GM21390 (cell line): ENCODE measurements at regions not wholly inside any gene's neighbourhood (a gene's known extent, or its start where the extent isn't known, plus 50 kb on each side); places are given as distances from the start of the nearest gene placed in this dataset.

Source experiments
- ATAC-seq: cut with Tn5 transposase; IDR thresholded peaks from one replicate; pipeline ENCODE4 v1.9.1; 2021; ENCODE audit not compliant: unreplicated experiment

DNA sequence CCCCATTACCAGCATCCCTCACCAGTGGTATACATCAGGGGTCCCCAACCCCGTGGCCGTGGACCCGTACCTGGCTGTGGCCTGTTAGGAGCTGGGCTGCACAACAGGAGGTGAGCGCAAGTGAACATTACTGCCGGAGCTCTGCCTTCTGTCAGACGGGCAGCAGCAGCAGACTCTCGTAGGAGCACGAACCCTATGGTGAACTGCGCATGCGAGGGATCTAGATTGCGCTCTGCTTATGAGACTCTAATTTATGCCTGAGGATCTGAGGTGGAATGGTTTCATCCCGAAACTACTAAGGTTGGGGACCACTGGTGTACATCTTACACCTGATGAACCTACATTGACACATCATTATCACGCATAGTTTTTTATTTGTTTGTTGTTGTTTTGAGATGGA lies 52.8 kb upstream of the DHX15 start:
- ATAC-seq = no peak

- ATAC-seq = no peak
Observed at GRCh38 chr4:24638396-24638875, 54.1 kb upstream of the DHX15 start.

DNA sequence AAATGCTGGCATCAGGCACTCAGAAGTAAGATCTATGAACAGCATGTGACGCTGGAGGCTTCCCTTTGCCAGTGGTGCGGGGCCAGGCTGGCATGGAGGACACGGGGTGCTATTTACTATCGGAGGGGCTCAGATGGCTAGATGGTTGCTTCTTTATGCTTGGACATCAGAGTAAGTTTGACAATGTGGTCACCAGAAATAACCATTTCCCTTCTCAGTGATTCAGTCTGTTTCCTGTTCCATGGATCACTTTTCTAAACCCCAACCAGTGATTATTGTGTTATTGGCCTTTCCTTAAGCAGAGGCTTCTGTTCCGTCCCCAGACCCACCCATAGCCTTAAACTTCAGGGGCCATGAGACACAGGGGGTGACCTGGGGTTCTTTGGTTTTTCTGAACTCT lies 55.4 kb upstream of the DHX15 start:
- no peak for ATAC-seq

DNA sequence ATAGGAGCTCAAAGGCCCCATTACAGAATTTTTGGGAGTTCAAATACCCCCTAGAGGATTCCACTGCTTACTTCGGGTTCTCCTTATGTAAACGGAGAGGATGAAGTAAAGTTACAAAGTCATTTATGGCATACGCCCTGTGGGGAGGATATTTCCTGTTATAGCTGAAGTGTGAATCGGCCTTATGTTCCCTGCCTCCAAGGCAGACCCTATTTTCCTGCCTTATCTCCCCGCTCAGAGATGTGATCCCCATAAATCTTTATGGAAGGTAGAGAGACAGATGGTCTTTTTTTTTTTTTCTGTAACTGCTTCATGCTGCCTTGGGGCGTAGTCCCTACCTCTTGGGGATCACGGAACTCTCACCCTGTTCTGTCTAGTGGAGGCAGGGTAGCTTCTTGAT lies 56.0 kb upstream of the DHX15 start:
- no peak for ATAC-seq

DNA sequence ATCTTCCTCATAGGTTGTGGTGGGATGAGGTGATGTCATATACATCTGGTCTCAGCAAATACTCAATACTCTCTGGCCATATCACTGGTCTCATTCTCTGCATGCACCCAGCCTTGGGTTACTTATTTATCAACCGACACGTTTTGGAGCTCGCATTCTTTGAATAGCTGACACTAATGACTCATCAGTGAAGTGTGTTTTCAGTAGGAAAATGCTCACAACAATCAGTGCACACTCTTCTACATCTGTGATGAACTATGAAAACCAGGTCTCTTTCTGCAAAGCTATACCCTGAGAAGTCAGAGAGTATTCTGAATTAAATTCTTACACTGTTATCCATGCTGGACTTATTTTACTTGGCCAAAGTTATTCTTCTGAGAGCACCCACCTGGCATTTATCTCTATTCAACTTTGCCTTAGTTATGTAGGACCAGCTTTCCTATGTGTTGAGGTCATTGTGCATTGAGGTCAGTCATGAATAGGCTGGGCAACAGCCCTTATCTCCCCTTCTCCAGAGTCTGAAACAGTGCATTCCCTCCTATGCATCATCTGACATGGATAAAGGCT lies 58.7 kb upstream of the DHX15 start:
- no peak for ATAC-seq

DNA sequence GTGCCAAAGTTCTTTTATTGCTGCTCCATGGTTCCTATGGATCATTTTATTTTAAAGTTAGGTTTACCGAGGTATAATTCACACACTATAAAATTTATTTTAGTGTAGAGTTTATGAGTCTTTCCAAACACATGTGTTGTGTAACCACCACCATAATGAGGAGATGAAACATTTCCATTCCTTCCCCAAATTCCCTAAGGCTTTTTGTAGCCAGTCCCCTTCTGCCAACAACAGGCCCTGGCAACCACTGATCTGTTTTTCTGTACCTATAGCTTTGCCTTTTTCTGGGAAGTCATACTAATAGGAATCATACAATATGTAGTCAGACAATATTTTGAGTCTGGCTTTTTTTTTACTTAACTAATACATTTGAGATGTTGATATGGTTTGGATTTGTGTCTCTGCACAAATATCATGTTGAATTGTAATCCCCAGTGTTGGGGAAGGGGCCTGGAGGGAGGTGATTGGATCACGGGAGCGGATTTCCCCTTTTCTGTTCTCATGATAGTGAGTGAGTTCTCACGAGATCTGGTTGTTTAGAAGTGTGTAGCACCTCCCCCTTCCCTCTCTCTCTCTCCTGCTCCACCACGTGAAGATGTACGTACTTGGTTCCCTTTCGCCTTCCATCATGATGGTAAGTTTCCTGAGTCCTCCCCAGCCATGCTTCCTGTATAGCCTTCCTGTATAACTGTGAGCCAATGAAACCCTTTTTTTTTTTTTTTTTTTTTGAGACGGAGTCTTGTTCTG lies 59.6 kb upstream of the DHX15 start:
- ATAC-seq = no peak

DNA sequence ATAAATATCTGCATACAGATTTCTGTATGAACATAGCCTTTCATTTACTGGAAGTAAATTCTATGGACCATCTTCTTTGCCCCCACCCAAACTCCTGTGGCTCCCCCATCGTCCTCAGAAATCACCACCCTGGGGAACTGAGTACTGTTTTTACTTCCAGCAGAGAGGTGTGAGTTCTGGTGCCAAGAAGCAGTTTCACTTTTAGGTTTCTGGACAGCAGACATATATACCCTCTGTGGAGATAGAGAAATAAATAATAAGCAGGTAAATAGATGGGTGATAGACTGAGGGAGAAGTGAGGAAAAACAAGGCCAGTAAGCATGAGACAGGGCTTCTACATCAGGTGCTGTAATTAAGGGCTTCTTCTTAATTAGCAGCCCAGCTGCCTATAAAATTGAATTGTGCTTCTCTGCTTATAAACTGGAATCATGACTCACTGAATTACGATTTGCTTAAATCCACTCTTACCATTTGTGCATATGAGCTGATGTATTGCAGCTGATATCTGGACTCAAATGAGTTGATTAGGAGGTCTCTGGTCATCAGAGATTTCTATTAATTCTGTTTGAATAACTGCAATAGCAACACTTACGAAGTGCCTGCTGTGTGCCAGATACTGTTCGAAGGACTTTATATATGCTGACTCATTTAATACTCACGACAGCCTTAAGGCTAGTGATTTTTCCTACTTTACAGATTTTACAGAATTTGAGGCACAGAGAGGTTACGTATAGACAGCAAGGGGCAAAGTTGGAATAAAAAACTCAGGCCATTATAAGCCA lies 60.8 kb upstream of the DHX15 start:
- no peak for ATAC-seq

DNA sequence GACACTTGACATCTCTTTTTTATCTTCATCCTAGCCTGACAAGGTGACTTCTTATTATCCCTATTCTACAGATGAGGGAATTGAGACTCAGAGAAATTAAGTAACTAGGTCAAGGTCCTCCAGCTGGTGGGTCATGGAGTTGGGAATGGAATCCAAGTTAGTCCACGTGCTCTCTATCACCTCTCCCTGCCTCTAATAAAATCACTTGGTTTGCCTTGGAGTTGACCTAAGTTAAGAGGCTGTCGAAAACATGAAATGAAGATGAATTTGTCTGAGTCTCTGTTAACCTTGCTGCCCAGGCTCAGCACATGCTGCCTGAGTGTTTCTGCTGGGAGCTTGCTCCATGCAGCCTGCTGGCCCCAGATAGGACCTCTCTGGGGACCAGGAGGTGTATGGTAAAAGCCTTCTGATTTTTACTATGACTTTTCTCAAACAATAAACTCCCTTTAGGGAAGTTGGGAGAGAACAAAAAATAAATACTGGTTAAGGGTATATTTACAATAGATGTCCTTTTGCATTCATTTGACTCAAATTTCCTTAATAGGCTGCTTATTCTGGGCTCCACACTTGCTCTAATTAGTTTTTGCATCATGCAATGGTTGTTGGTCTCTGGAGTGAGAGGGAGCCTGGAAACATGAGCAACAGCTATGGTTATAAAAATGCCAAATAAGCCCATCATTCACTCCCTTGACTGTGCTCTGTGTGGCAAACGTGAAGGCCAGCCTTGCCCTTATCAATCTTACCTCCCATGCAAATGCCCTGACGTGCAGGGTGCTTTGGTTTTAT lies 61.6 kb upstream of the DHX15 start:
- ATAC-seq = no peak

DNA sequence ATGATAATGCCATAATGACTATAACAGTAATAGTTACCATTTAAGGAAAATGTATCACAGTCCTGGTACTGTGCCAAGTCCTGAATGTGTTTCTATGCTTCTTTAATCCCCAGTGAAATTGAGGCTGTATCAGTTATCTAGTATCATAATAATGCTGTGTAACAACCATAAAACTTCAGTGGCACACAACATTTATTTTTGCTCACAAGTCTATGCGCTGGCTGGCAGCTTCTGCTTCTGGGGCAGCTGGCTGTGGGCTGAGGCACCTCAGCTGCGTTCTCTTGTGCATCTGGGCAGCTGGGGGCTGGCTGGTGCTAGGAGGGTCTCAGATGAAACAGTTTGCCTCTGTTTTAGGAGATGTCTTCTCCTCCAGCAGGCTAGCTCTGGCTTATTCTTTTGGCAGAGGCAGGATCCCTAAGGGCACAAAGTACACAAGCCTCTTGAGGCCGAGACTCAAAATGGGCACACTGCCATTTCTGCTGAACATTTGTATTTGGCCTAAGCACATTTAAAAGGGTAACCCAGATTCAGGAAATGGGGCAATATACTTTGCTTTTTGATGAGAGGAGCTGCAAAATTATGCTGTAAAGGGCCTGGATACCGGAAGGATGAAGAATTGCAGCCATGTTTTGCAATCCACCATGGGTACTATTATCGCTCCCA lies 62.6 kb upstream of the DHX15 start:
- ATAC-seq = no peak

- ATAC-seq = no peak
Observed at GRCh38 chr4:24650849-24651640, 66.7 kb upstream of the DHX15 start.

DNA sequence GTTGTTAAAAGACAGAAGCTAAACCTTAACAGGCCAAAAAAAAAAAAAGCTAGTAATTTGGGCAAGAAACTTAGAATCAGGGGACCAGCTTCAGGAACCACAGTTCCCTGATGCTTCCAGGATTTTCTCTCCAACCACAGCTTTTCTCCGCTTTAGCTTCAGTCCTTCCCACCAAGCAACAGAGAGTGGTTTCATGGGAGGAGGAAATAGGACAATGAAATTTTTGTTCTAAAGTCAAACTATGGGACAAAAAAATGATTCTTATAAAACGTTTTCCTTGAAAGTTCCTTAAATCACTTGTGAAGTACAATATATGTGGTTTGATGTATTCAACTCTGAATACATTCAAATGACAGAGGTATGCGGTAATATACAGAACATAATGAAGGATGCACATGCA lies 71.0 kb upstream of the DHX15 start:
- no peak for ATAC-seq

DNA sequence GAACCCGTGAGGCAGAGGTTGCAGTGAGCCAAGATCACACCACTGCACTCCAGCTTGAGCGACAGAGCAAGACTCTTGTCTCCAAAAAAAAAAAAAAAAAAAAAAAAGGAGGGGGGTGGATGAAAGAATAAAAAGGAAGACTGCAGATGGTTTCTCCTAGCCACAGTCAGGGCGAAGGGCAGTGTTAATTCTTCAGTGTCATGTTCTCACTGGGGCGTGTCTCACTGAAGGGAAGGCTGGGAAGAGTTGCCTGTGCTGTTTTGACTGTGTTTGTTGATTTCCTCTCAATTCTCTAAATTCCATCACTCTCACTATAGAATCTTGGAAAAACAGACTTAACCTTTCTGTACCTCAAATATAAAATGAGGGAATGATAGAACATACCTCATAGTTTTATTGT lies 71.6 kb upstream of the DHX15 start:
- ATAC-seq = no peak

DNA sequence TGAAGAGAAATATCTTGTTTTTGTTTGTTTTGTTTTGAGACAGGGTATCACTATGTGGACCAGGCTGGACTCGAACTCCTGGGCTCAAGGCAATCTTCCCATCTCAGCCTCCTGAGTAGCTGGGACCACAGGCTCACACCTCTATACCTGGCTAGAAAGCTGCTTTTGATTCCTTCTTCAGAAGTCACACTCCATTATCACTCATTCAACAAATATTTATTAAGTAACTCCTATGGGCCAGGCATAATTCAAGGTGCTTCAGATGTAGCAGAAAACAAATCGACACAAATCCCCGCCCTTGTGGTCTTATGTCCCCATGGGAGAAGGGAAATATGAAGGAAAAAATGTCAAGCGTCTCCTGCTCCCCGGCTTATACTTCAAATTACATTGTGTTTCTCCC lies 72.6 kb upstream of the DHX15 start:
- ATAC-seq = no peak

GRCh38 chr4:24657768-24658617 lies 73.6 kb upstream of the DHX15 start:
- ATAC-seq = peak; percentile 98

- no peak for ATAC-seq
Observed at GRCh38 chr4:24659241-24659961, 75.0 kb upstream of the DHX15 start.

DNA sequence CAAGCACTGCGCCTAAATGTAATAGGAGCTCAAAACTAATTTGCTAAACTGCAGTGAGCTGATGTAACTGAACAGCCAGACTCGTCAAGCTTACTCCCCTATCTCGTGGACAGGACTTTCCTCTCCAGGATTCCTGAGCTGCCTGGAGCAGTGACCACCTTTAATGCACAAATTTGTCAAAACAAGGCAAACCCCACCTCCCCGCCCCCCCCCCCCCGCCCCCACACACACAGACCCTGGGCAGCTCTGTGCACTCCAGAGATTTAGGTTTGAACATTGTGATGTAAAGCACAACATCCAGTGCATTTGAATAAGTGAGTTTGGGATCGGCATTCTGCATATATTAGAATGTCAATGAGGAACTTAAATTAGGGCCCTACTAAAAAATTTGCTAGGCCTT lies 77.7 kb upstream of the DHX15 start:
- no peak for ATAC-seq

DNA sequence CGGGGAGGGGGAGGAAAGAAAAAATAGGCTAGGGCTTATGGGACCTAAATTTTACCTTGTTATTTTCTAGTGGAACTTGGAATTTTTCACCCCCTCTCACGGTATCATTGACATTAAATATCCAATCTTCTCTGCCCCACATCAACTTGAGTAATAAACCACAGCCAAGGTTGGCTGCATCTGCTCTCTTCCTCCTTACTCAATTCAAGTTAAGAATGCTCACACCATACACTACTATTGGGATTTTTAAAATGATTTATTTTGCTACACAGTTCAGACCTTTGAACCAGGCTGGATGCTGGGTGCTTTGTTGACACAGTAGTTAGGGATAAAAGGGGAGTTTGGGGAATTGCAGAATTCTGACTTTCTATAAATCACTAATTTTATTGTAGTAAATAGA lies 78.2 kb upstream of the DHX15 start:
- no peak for ATAC-seq

- ATAC-seq = no peak
Observed at GRCh38 chr4:24664956-24665355, 80.6 kb upstream of the DHX15 start.
